Upper lobe of left lung (tissue), 4 donors: ENCODE measurements at regions not wholly inside any gene's neighbourhood (a gene's known extent, or its start where the extent isn't known, plus 50 kb on each side); places are given as distances from the start of the nearest gene placed in this dataset.
"Not testable (repeated sequence)": the region's sequence is repeated elsewhere in the genome, so short reads cannot be mapped to it uniquely, and the experiment has no call there.

Experiments used
- CTCF ChIP-seq, 6 experiments: fragments of 450-650 bp in 4 of 6; fragments of 200-600 bp in 2 of 6; sonication (generic) in 2 of 6; IDR thresholded peaks; one replicate each; pipeline ENCODE4 v1.5.1; 2016 to 2019; ENCODE audit warnings: antibody characterized with exemption in 6 of 6
- POLR2A ChIP-seq, 4 donors: fragments of 450-650 bp; IDR thresholded peaks; one replicate each; pipeline ENCODE4 v1.5.1; 2016 to 2017; ENCODE audit warnings: antibody characterized with exemption in 4 of 4, mild to moderate bottlenecking in 2 of 4

GRCh38 chr5:50581845-50582244, 84.6 kb upstream of the PARP8 start:
- not testable (repeated sequence) for TF ChIP-seq CTCF, POLR2A (IDR thresholded peaks at IDR 0.05)
